ENCODE measurements at regions not wholly inside any gene's neighbourhood (a gene's known extent, or its start where the extent isn't known, plus 50 kb on each side); places are given as distances from the start of the nearest gene placed in this dataset.
A peak's percentile ranks its signal among the peaks of the same experiment; 100 is the strongest.
"Not testable (repeated sequence)": the region's sequence is repeated elsewhere in the genome, so short reads cannot be mapped to it uniquely, and the experiment has no call there.

GRCh38 chr10:130263289-130263688 lies 127.1 kb downstream of the GLRX3 start:
- DNase-seq, result no peak

GRCh38 chr10:130265542-130265941 lies 129.4 kb downstream of the GLRX3 start:
- DNase-seq, result no peak

- no peak for DNase-seq
Measured at GRCh38 chr10:130282492-130283218, 146.5 kb downstream of the GLRX3 start.

- no peak for DNase-seq
Measured at GRCh38 chr10:130283219-130283545, 147.0 kb downstream of the GLRX3 start.

GRCh38 chr10:130295761-130296160 lies 159.6 kb downstream of the GLRX3 start:
- not testable (repeated sequence) for DNase-seq

- peak; percentile 55 for DNase-seq
Measured at GRCh38 chr10:130300608-130301020, 164.4 kb downstream of the GLRX3 start.

GRCh38 chr10:130301021-130301892 lies 165.1 kb downstream of the GLRX3 start:
- DNase-seq, result peak; percentile 55

- DNase-seq, result no peak
Measured at GRCh38 chr10:130326954-130327353, 190.8 kb downstream of the GLRX3 start.

GRCh38 chr10:130329792-130330191 lies 193.6 kb downstream of the GLRX3 start:
- no peak for DNase-seq

GRCh38 chr10:130333185-130333584 lies 197.0 kb downstream of the GLRX3 start:
- no peak for DNase-seq

- DNase-seq, result no peak
Measured at GRCh38 chr10:130335336-130335735, 199.1 kb downstream of the GLRX3 start.

- no peak for DNase-seq
Measured at GRCh38 chr10:130336617-130337304, 200.6 kb downstream of the GLRX3 start.

GRCh38 chr10:130337305-130337640 lies 201.1 kb downstream of the GLRX3 start:
- no peak for DNase-seq

GRCh38 chr10:130337696-130338635 lies 201.8 kb downstream of the GLRX3 start:
- no peak for DNase-seq

GRCh38 chr10:130338636-130339024 lies 202.4 kb downstream of the GLRX3 start:
- no peak for DNase-seq

GRCh38 chr10:130339091-130339490 lies 202.9 kb downstream of the GLRX3 start:
- DNase-seq, result no peak

- DNase-seq, result no peak
Measured at GRCh38 chr10:130339911-130340310, 203.7 kb downstream of the GLRX3 start.

GRCh38 chr10:130340816-130341215 lies 204.6 kb downstream of the GLRX3 start:
- DNase-seq, result no peak

GRCh38 chr10:130341356-130341755 lies 205.2 kb downstream of the GLRX3 start:
- no peak for DNase-seq

GRCh38 chr10:130345728-130346127 lies 209.5 kb downstream of the GLRX3 start:
- no peak for DNase-seq

- no peak for DNase-seq
Measured at GRCh38 chr10:130350996-130351395, 214.8 kb downstream of the GLRX3 start.

- DNase-seq, result no peak
Measured at GRCh38 chr10:130351466-130352290, 215.5 kb downstream of the GLRX3 start.

All from SHP77 treated with DMSO at 0.1 percent for 48 hours (cell line).